IMR-90 (cell line): ENCODE measurements at regions not wholly inside any gene's neighbourhood (a gene's known extent, or its start where the extent isn't known, plus 50 kb on each side); places are given as distances from the start of the nearest gene placed in this dataset.

Experiments used
- CEBPB ChIP-seq: IDR thresholded peaks from 2 replicates; pipeline ENCODE4 v1.6.1; 2012; ENCODE audit warnings: low read depth, low read length, improper control_type of control experiment
- CHD1 ChIP-seq: IDR thresholded peaks from 2 replicates; pipeline ENCODE4 v1.6.1; 2012; ENCODE audit warnings: low read depth, low read length, improper control_type of control experiment
- CTCF ChIP-seq: conservative IDR thresholded peaks from 2 replicates; pipeline ENCODE4 v1.5.1; 2012; ENCODE audit warnings: mild to moderate bottlenecking, low read depth, low read length, improper control_type of control experiment
- MAFK ChIP-seq: IDR thresholded peaks from 2 replicates; pipeline ENCODE4 v1.6.1; 2012; ENCODE audit warnings: low read depth, low read length, improper control_type of control experiment
- MAZ ChIP-seq: IDR thresholded peaks from 2 replicates; pipeline ENCODE4 v1.6.1; 2012; ENCODE audit warnings: low read depth, mild to moderate bottlenecking, low read length, improper control_type of control experiment, moderate library complexity, borderline replicate concordance
- NFE2L2 ChIP-seq: fragments of 150-350 bp; IDR thresholded peaks from 2 replicates; pipeline ENCODE4 v1.6.1; 2016; ENCODE audit warnings: low read depth, mild to moderate bottlenecking, low read length
- POLR2A ChIP-seq: IDR thresholded peaks from 2 replicates; pipeline ENCODE4 v1.6.1; 2012; ENCODE audit warnings: mild to moderate bottlenecking, low read depth, low read length
- RAD21 ChIP-seq: IDR thresholded peaks from 2 replicates; pipeline ENCODE4 v1.6.1; 2012; ENCODE audit warnings: low read length, improper control_type of control experiment
- RCOR1 ChIP-seq: IDR thresholded peaks from 2 replicates; pipeline ENCODE4 v1.6.1; 2012; ENCODE audit warnings: mild to moderate bottlenecking, low read length, improper control_type of control experiment; ENCODE audit not compliant: insufficient replicate concordance
- RFX5 ChIP-seq: IDR thresholded peaks from 2 replicates; pipeline ENCODE4 v1.8.0; 2012; ENCODE audit warnings: low read depth, mild to moderate bottlenecking, low read length, moderate library complexity
- USF2 ChIP-seq: fragments of 150-350 bp; IDR thresholded peaks from 2 replicates; pipeline ENCODE4 v1.6.1; 2017; ENCODE audit warnings: mild to moderate bottlenecking, antibody characterized with exemption, low read length, low read depth

GRCh38 chr6:47179286-47179685 lies 130.4 kb downstream of the TNFRSF21 start:
- TF ChIP-seq CTCF: no peak
- TF ChIP-seq CEBPB: no peak
- TF ChIP-seq MAZ: no peak
- no peak for TF ChIP-seq POLR2A
- TF ChIP-seq USF2: no peak
- TF ChIP-seq CHD1: no peak
- TF ChIP-seq RFX5: no peak
- TF ChIP-seq RAD21: no peak
- TF ChIP-seq NFE2L2: no peak
- TF ChIP-seq MAFK: no peak
- no peak for TF ChIP-seq RCOR1
